Left ventricle myocardium inferior (tissue), 1 donor: ENCODE measurements at regions not wholly inside any gene's neighbourhood (a gene's known extent, or its start where the extent isn't known, plus 50 kb on each side); places are given as distances from the start of the nearest gene placed in this dataset.

ENCODE experiments used
- DNase-seq: peaks from one replicate; pipeline ENCODE4 v3.0.0-alpha.2; 2020
- H3K27ac ChIP-seq: fragments of 200-600 bp; replicated peaks from 2 replicates; pipeline ENCODE4 v1.8.0; 2021
- H3K27me3 ChIP-seq: fragments of 200-600 bp; 2 replicates; pipeline ENCODE4 v1.8.0; 2021; ENCODE audit warnings: low read depth
- H3K36me3 ChIP-seq: fragments of 200-600 bp; 2 replicates; pipeline ENCODE4 v1.8.0; 2021
- H3K4me1 ChIP-seq: fragments of 200-600 bp; 2 replicates; pipeline ENCODE4 v1.8.0; 2021
- H3K4me3 ChIP-seq: fragments of 200-600 bp; 2 replicates; pipeline ENCODE4 v1.8.0; 2021; ENCODE audit warnings: mild to moderate bottlenecking, moderate library complexity
- H3K9me3 ChIP-seq: fragments of 200-600 bp; replicated peaks from 2 replicates; pipeline ENCODE4 v1.8.0; 2021
- intact Hi-C: fragments of 100-400 bp; cut with micrococcal nuclease; formaldehyde crosslinking; loops from one replicate; pipeline ENCODE4 v1.11.0; 2022
- TF ChIP-seq, protein P1 (sequence below): fragments of 200-600 bp; IDR thresholded peaks from 2 replicates; pipeline ENCODE4 v1.8.0; 2021; ENCODE audit warnings: antibody characterized with exemption, mild to moderate bottlenecking, borderline replicate concordance
- donor health status: DM: no; HTN: yes; CAD: no; lungs with severe emphysema.

- intact Hi-C loops: no loop called here
- Histone ChIP-seq H3K27me3 (no peaks in the 10 kb centered on the region), H3K27ac (no peak overlapping the region), H3K36me3 (no peaks in the 10 kb centered on the region), H3K9me3 (no peaks in the 10 kb centered on the region), H3K4me3 (no peak overlapping the region), H3K4me1 (no peaks in the 10 kb centered on the region)
- TF ChIP-seq, protein P1, sequence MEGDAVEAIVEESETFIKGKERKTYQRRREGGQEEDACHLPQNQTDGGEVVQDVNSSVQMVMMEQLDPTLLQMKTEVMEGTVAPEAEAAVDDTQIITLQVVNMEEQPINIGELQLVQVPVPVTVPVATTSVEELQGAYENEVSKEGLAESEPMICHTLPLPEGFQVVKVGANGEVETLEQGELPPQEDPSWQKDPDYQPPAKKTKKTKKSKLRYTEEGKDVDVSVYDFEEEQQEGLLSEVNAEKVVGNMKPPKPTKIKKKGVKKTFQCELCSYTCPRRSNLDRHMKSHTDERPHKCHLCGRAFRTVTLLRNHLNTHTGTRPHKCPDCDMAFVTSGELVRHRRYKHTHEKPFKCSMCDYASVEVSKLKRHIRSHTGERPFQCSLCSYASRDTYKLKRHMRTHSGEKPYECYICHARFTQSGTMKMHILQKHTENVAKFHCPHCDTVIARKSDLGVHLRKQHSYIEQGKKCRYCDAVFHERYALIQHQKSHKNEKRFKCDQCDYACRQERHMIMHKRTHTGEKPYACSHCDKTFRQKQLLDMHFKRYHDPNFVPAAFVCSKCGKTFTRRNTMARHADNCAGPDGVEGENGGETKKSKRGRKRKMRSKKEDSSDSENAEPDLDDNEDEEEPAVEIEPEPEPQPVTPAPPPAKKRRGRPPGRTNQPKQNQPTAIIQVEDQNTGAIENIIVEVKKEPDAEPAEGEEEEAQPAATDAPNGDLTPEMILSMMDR: no peak
- no peak for DNase-seq
Observed at GRCh38 chr13:78298657-78299056, 304.7 kb downstream of the POU4F1 start.

- H3K27ac ChIP-seq: no peak overlapping the region
- no peaks in the 10 kb centered on the region for H3K27me3 ChIP-seq
- peaks cover 29% of the 10 kb centered on the region for H3K9me3 ChIP-seq
- intact Hi-C loops: no loop called here
- no peak for DNase-seq
- no peak overlapping the region for H3K4me3 ChIP-seq
- TF ChIP-seq, protein P1: no peak
- H3K4me1 ChIP-seq: no peaks in the 10 kb centered on the region
- H3K36me3 ChIP-seq: no peaks in the 10 kb centered on the region
Observed at GRCh38 chr13:78286748-78287147, 316.6 kb downstream of the POU4F1 start.

- H3K9me3 ChIP-seq: peaks cover 14% of the 10 kb centered on the region
- no peaks in the 10 kb centered on the region for H3K4me1 ChIP-seq
- H3K27me3 ChIP-seq: no peaks in the 10 kb centered on the region
- no peak for DNase-seq
- H3K36me3 ChIP-seq: no peaks in the 10 kb centered on the region
- H3K4me3 ChIP-seq: no peak overlapping the region
- TF ChIP-seq, protein P1: no peak
- no peak overlapping the region for H3K27ac ChIP-seq
- intact Hi-C loops: no loop called here
Observed at GRCh38 chr13:78265098-78265497, 338.3 kb downstream of the POU4F1 start.

GRCh38 chr13:78258304-78258703 is 339.7 kb upstream of the EDNRB start:
- intact Hi-C loops: no loop called here
- TF ChIP-seq, protein P1: no peak
- H3K27ac ChIP-seq: no peak overlapping the region

DNA sequence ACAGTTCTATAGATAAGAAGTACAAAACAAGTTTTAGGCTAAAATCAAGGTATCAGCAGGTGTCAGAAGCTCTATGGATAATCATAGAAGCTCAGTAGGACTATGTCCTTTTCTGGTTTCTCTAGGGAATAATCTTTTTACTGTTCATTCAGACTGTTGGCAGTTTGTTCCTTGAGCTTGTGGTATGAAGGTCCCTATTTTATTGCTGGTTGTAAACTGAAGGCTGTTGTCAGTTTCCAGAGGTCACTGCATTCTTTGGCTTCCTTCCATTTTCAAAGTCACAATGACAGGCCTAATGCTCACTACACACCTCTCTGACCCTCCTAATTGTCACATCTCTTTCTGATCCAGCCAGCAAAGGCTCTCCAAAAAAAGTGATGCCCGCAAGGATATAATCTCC is 337.9 kb upstream of the EDNRB start:
- intact Hi-C loops: no loop called here
- Histone ChIP-seq H3K9me3 (peaks cover 10% of the 10 kb centered on the region), H3K4me1 (no peaks in the 10 kb centered on the region), H3K4me3 (no peak overlapping the region), H3K27ac (no peak overlapping the region), H3K36me3 (no peaks in the 10 kb centered on the region), H3K27me3 (no peaks in the 10 kb centered on the region)
- DNase-seq: no peak
- TF ChIP-seq, protein P1: no peak

More at GRCh38 chr13:78258304-78258703, 339.7 kb upstream of the EDNRB start:
- Histone ChIP-seq H3K4me3 (no peak overlapping the region), H3K36me3 (no peaks in the 10 kb centered on the region), H3K9me3 (peaks cover 11% of the 10 kb centered on the region), H3K4me1 (no peaks in the 10 kb centered on the region), H3K27me3 (no peaks in the 10 kb centered on the region)
- DNase-seq: no peak

DNA sequence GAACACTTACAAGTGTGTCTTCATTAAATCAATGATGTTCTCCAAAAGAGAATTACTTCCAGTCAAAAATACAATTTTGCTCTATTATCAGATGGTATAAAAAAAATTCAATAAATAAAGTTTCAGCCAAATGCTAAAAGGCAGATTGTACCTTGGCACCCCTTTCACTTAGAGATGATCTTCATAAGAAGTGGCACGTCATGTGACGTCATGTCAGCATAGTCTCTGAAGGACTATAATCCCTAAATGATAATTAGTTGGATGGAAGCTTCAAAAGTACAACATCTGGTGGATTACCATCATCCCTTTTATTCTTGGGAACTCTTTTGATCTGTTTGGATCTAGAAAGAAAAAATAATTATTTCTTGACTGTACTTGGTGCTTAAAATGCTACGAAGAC is 335.5 kb upstream of the EDNRB start:
- H3K4me1 ChIP-seq: no peaks in the 10 kb centered on the region
- H3K27ac ChIP-seq: no peak overlapping the region
- TF ChIP-seq, protein P1: no peak
- H3K9me3 ChIP-seq: no peaks in the 10 kb centered on the region
- no peak for DNase-seq
- intact Hi-C loops: no loop called here
- H3K4me3 ChIP-seq: no peak overlapping the region
- H3K27me3 ChIP-seq: no peaks in the 10 kb centered on the region
- H3K36me3 ChIP-seq: no peaks in the 10 kb centered on the region
